Motor neuron (in vitro differentiated cells): ENCODE measurements at regions not wholly inside any gene's neighbourhood (a gene's known extent, or its start where the extent isn't known, plus 50 kb on each side); places are given as distances from the start of the nearest gene placed in this dataset.
"Not testable (repeated sequence)": the region's sequence is repeated elsewhere in the genome, so short reads cannot be mapped to it uniquely, and the experiment has no call there.

Experiments
- ATAC-seq, 8 experiments: fragments of 200-7000 bp; cut with Tn5 transposase; replicated peaks in 6 of 8; 2 replicates each; pipeline ENCODE4 v1.8.0; 2021; ENCODE audit warnings: mild to moderate bottlenecking in 8 of 8, moderate library complexity in 8 of 8
- H3K27ac ChIP-seq, 2 donors: fragments of 250-450 bp; sonication (Bioruptor Pico); 2 replicates each; pipeline ENCODE4 v1.9.0; 2021; ENCODE audit warnings: antibody characterized with exemption in 2 of 2, mild to moderate bottlenecking in 2 of 2, moderate library complexity in 1 of 2
- H3K4me1 ChIP-seq, 2 donors: fragments of 250-450 bp; sonication (Bioruptor Pico); replicated peaks in 1 of 2; 2 replicates each; pipeline ENCODE4 v1.6.1; 2021; ENCODE audit warnings: antibody characterized with exemption in 2 of 2, mild to moderate bottlenecking in 2 of 2, moderate library complexity in 1 of 2
- H3K4me3 ChIP-seq, 5 donors: fragments of 250-450 bp; sonication (Bioruptor Pico); 2 replicates each; pipeline ENCODE4 v1.9.0; 2021; ENCODE audit warnings: antibody characterized with exemption in 5 of 5, mild to moderate bottlenecking in 5 of 5, moderate library complexity in 4 of 5
- WGBS, 10 experiments: fragments of 450-650 bp; shearing (Covaris generic); methylation state at CpG; one replicate each; pipeline ENCODE4 v1.0.0; 2022; 5-methylcytosine and 5-hydroxymethylcytosine counted together
- in situ Hi-C, 9 experiments: fragments of 400-800 bp; cut with MboI; loops; one replicate each; pipeline ENCODE4 v1.15.0; 2021; ENCODE audit warnings: low sequenced_read_pairs in 9 of 9, low pct_unique_long_range_greater_than_20kb in 2 of 9; ENCODE audit not compliant: unreplicated experiment in 9 of 9

DNA sequence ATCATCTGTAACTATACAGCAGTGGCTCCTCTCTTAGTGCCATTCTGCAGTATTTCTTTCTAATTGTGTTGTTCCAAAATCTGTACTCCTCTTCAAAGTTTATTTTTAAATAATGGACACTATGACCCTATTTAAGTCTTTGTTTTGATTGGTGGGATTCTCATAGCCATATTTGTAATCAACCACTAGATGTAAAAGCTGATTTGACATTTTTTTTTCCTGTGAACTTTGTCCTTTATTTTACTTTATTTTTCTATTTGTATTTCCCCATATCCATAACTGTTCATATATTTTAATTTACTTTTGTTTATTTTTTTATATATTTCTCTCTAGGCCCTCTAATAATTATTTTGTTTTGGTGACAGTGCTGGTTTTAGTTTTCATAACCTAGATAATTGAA, 544.4 kb downstream of the KCNJ2 start:
- H3K27ac ChIP-seq, result no peak overlapping the region
- no peak overlapping the region for H3K4me3 ChIP-seq
- ATAC-seq, result no peak
- no peaks in the 10 kb centered on the region for H3K4me1 ChIP-seq
- in situ Hi-C loops, result no loop called here

DNA sequence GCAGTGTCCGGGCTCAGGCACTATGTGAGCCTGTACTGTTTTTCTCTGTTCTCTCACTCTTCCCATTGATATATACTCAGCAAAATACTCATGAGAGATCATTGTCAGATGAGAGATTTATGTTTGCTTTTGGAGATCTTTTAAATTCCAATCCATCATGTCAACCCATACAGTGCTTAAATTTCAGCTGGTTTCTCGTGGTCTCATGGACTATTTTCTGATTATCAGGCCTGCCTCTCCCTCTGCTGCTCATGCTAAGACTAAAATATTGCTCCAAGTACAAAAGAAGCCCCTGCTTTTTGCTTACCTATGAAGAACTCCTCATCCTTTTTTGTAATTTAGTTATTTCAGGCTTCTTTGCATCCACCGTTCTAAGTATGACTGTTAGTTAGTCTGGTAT, 547.2 kb downstream of the KCNJ2 start:
- Histone ChIP-seq H3K4me3 (no peak overlapping the region), H3K4me1 (no peaks in the 10 kb centered on the region), H3K27ac (no peak overlapping the region)
- WGBS, 10 experiments, result 14 to 100% (median 80%) methylated on average over 1 to 3 of the region's 3 CpGs; no CpG with 5 or more reads in 1 of the 10 experiments
- in situ Hi-C loops, result no loop called here
- ATAC-seq, result peak in 3 of 8 experiments; percentile 36 to 58 (median 38)

DNA sequence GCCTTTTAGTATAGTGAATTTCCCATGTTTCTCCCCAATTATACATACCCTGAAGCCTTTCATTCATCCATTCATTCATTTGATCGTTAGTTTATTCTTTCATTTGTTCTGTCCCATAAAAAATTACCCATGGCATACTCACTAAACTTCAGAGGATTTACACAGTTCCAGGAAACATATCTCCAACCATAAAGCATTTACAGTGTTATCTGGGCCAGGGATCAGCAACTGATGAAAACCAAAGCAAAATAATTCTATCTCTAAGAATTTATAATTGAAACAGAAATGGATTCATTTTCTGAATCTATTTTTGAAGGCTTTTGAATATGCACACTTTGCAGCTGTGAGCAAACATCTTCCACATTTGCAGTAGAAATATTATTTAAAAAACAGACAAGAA, 547.7 kb downstream of the KCNJ2 start:
- no peaks in the 10 kb centered on the region for H3K4me1 ChIP-seq
- in situ Hi-C loops, result no loop called here
- no peak overlapping the region for H3K27ac ChIP-seq
- ATAC-seq, result peak in 1 of 8 experiments; percentile 60
- 0 to 91% (median 86%) methylated on average over 1 of the region's 1 CpG; no CpG with 5 or more reads in 3 of the 10 experiments for WGBS, 10 experiments
- H3K4me3 ChIP-seq, result no peak overlapping the region

DNA sequence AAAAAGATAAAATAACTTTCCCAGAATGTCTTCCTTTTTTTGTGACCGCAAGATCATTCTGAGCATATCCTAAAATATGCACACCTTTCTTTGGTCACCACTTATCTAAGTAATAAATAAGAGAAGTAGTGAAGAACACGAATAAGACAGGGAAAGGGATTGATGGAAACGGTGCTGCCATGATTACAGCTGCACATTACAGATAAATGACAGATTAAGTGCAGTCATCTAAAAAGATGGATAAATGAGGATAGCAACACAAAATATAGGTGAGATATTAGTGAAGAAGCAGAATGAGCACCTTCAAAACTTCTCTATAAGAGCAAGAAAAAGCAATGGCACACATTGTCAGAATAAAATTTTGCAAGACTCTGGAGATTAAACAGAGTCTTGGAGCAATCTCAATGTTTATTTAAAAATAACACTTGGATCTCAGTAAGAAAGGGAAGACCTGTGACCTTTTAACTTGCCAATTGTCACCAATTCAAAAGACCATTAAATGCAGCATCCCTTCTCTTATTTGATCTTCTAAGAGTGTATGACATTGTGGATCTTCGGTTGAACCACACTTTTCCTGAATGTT, 567.1 kb downstream of the KCNJ2 start:
- Histone ChIP-seq H3K27ac (no peak overlapping the region), H3K4me1 (peaks cover 5 to 6% of the 10 kb centered on the region in 2 donors), H3K4me3 (no peak overlapping the region)
- in situ Hi-C loops, result no loop called here
- no peak for ATAC-seq
- 22 to 95% (median 76%) methylated on average over 2 to 4 of the region's 4 CpGs for WGBS, 10 experiments

DNA sequence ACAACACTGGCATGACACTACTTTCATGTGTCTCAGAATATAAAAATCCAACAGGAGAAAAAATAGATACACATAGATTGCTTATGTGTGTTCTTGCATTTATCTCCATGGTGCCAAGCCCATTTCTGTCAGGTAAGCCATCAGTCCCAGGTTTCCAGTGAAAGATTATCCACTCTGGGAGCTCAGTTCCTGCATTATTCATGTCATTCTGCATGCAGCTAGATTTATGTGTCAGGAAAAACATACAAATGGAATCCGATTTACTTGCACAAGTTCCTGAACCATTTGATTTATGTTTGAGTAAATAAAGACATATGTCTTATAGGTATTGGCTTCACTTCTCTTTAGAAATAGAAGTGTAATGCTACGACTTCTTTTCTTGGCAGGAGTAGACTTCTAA, 569.7 kb downstream of the KCNJ2 start:
- H3K4me1 ChIP-seq, result peaks cover 5 to 6% of the 10 kb centered on the region in 2 donors
- no peak overlapping the region for H3K27ac ChIP-seq
- in situ Hi-C loops, result no loop called here
- 0 to 56% (median 13%) methylated on average over 1 to 2 of the region's 2 CpGs; no CpG with 5 or more reads in 4 of the 10 experiments for WGBS, 10 experiments
- H3K4me3 ChIP-seq, result no peak overlapping the region
- ATAC-seq, result peak in 4 of 8 experiments; percentile 38 to 72 (median 60)

DNA sequence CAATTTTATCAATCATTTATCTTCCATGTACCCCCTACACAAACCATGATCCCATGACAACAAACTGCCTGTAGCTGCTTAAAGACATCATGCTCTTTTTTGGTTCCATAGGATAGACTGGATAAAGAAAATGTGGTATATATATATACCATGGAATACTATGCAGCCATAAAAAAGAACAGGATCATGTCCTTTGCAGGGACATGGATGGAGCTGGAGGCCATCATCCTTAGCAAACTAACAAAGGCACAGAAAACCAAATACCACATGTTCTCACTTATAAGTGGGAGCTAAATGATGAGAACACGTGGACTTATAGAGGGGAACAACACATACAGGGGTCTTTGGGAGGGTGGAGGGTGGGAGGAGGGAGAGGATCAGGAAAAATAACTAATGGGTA, 577.2 kb downstream of the KCNJ2 start:
- WGBS, 10 experiments, result 30 to 80% (median 55%) methylated on average over 1 of the region's 1 CpG; no CpG with 5 or more reads in 6 of the 10 experiments

DNA sequence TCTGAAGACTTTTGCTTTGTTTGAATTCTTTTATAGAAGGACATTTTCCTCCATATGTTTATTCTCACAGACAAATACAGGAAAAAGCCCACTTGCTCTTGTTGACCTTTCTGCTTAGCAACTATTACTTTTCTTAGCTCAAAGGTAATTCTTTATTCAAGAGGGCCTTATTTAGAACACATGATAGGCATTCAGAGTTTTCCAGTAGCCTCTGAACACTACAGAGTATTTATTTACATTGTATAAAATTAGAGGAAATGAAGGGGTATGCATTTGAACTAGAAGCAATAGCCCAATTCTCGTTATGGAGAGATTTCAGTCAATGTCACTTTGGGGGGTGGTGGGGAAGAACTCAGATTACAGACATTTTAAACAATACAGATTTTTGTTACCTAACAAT, 581.7 kb downstream of the KCNJ2 start:
- Histone ChIP-seq H3K4me1 (no peaks in the 10 kb centered on the region), H3K4me3 (no peak overlapping the region), H3K27ac (no peak overlapping the region)
- 20 to 100% (median 54%) methylated on average over 1 of the region's 1 CpG; no CpG with 5 or more reads in 4 of the 10 experiments for WGBS, 10 experiments
- in situ Hi-C loops, result loop anchor here in 8 of 9 experiments (25.0 kb wide), 3 partner anchors 336 to 1786 kb away; partner anchors contain the start of gene SOX9 (in 3 of the 8)
- ATAC-seq, result peak in 3 of 8 experiments; percentile 24 to 94 (median 63)

More for the DNA sequence above, 577.2 kb downstream of the KCNJ2 start:
- H3K27ac ChIP-seq, H3K4me3 ChIP-seq, ATAC-seq, in situ Hi-C loops, H3K4me1 ChIP-seq: not testable (repeated sequence)

DNA sequence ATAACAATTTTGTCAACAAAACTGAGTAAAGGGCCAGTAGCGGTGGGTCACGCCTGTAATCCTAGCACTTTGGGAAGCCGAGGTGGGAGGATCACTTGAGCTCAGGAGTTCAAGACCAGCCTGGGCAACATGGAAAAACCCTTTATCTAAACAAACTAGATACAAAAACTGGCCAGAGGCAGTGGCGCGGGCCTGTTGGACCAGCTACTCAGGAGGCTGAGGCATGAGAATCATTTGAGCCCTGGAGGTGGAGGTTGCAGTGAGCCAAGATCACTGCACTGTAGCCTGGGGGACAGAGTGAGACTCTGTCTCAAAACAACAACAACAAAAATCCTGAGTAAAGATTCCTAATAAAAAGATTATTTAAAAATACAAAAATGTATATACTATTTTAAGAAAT, 583.1 kb downstream of the KCNJ2 start:
- H3K27ac ChIP-seq, H3K4me1 ChIP-seq, ATAC-seq, H3K4me3 ChIP-seq: not testable (repeated sequence)
- WGBS, 10 experiments, result 58 to 100% (median 87%) methylated on average over 1 to 5 of the region's 5 CpGs; no CpG with 5 or more reads in 2 of the 10 experiments
- in situ Hi-C loops, result loop anchor here in 8 of 9 experiments (25.0 kb wide), 3 partner anchors 335 to 1785 kb away; partner anchors contain the start of gene SOX9 (in 3 of the 8)

DNA sequence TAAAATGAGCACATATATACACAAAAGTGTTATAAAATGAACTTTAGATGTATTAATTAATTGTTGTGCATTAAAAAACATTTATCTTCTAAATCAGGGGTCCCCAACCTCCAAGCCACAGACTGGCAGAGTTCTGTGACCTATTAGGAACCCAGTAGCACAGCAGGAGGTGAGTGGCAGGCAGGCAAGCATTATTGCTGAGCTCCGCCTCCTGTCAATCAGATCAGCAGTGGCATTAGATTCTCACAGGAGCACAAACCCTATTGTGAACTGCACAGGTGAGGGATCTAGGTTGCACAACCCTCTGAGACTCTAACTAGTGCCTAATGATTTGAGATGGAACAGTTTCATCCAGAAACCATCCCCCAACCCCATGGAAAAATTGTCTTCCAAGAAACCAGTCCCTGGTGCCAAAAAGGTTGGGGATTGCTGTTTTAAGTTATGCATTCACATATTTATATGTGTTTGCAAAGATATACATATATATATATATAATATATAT, 583.7 kb downstream of the KCNJ2 start:
- no peak overlapping the region for H3K4me3 ChIP-seq
- 63 to 100% (median 90%) methylated on average over 1 of the region's 1 CpG; no CpG with 5 or more reads in 6 of the 10 experiments for WGBS, 10 experiments
- in situ Hi-C loops, result loop anchor here in 8 of 9 experiments (25.0 kb wide), 3 partner anchors 334 to 1784 kb away; partner anchors contain the start of gene SOX9 (in 3 of the 8)
- ATAC-seq, result no peak
- H3K27ac ChIP-seq, result no peak overlapping the region
- no peaks in the 10 kb centered on the region for H3K4me1 ChIP-seq

DNA sequence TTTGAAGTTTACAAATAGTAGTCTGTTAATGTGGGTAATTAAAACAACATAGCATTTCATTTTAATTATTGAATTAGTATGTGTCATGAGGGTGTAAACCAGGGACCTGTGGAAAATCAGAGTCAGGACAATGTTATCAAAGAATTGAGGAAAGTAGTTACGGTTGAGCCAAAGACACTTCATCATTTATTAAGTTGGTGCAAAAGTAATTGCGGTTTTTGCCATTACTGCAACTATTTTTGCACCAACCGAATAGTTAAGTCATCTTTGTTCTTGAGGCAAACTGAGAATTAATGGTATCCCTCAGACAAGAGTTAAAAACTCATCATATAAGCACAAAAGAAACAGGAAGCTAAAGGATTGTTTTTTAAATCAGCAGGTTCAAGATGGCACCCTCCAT, 593.7 kb downstream of the KCNJ2 start:
- no peak overlapping the region for H3K27ac ChIP-seq
- H3K4me1 ChIP-seq, result peaks cover 4% of the 10 kb centered on the region in 2 donors
- ATAC-seq, result no peak
- WGBS, 10 experiments, result 51 to 100% (median 86%) methylated on average over 1 to 3 of the region's 3 CpGs; no CpG with 5 or more reads in 2 of the 10 experiments
- in situ Hi-C loops, result loop anchor here in 8 of 9 experiments (25.0 kb wide), 3 partner anchors 324 to 1774 kb away; partner anchors contain the start of gene SOX9 (in 3 of the 8)
- H3K4me3 ChIP-seq, result no peak overlapping the region

DNA sequence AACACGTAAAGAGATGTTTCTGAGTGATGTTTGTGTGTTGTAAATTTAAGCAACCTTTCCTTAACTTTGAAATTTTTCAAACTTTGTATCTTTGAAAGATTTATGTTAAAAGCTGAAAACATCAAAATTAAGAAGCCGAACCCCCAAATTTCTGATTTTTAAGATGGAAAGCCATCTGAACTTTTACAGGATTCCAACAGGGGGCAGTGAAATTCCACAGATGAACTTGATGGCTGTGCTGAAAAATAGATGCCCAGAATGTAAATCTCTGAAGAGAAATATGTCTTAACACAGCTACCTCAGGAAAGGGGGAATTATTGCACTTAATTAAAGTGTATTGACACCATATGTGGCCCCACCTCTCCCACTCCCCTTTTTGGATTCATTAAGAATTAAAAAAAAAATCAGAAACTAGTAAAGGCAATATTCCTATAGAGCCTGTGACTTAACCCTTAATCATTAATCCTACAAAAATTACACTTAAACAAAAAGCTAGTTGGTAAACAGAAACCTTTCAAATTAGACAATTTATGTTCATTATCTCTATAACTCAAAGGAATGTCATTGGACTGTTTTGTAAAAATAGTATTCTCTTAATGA, 597.9 kb downstream of the KCNJ2 start:
- peaks cover 12 to 13% of the 10 kb centered on the region in 2 donors for H3K4me1 ChIP-seq
- in situ Hi-C loops, result loop anchor here in 8 of 9 experiments (25.0 kb wide), 3 partner anchors 320 to 1770 kb away; partner anchors contain the start of gene SOX9 (in 3 of the 8)
- H3K4me3 ChIP-seq, result no peak overlapping the region
- no peak for ATAC-seq
- 0 to 94% (median 45%) methylated on average over 1 to 2 of the region's 2 CpGs for WGBS, 10 experiments
- H3K27ac ChIP-seq, result no peak overlapping the region

DNA sequence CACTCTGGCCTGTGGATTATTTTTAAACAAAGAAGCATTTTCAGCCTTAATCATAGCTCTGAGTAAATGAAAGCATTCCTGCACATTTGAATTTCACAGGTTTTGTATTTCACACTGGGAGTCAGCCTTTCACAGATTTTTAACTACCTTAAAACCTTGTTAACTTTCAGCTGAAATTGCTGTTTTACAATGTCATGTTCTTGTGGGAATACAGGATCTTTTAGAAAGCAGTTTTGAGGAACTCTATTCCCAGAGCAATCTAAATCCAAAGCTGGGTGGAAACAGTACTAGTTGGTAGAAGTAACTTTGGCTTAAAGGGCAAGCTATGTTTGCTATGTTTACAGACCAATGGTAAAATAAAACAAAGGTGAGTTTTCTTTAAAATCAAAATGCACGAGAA, 600.6 kb downstream of the KCNJ2 start:
- H3K4me3 ChIP-seq, result no peak overlapping the region
- H3K27ac ChIP-seq, result no peak overlapping the region
- peaks cover 16 to 26% of the 10 kb centered on the region in 2 donors for H3K4me1 ChIP-seq
- in situ Hi-C loops, result loop anchor here in 8 of 9 experiments (25.0 kb wide), 3 partner anchors 317 to 1767 kb away; partner anchors contain the start of gene SOX9 (in 3 of the 8)
- WGBS, 10 experiments, result 63 to 100% (median 90%) methylated on average over 1 of the region's 1 CpG; no CpG with 5 or more reads in 4 of the 10 experiments
- no peak for ATAC-seq

DNA sequence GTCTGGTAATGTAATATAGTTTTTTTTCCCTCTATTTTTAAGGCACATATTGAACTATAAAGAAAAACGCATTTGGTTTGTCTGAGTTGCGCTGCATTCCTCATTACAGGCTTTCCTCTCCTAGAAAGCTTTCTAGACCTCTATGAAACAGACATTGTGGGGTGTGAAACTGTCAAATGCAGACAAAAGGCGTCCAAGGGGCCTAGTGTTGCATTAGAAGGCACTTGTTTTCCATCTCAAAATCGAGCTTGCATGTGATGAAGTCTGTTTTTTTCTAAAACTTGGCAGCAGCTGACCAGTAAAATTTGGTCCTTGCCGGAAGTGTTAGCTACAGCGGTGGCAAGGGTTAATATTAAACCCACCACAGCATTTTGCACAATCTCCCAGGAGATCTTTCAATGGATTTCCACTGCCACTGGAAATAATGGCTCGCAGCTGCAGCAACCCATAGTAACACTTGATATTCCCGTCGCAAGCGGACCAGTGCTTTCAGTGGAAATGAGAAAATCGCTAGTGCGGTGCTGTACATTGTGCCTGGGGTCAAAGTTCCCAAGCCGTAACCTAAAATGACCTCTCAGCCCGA, 602.6 kb downstream of the KCNJ2 start:
- in situ Hi-C loops, result loop anchor here in 8 of 9 experiments (25.0 kb wide), 3 partner anchors 315 to 1765 kb away; partner anchors contain the start of gene SOX9 (in 3 of the 8)

More for the DNA sequence above, 602.6 kb downstream of the KCNJ2 start:
- peak overlapping the region in 1 of 2 donors; percentile 46 for H3K27ac ChIP-seq
- peak in 5 of 8 experiments; percentile 56 to 84 (median 64) for ATAC-seq
- peaks cover 16 to 26% of the 10 kb centered on the region in 2 donors for H3K4me1 ChIP-seq
- 0 to 96% (median 22%) methylated on average over 1 to 12 of the region's 14 CpGs for WGBS, 10 experiments
- no peak overlapping the region for H3K4me3 ChIP-seq
